ENCODE measurements at regions not wholly inside any gene's neighbourhood (a gene's known extent, or its start where the extent isn't known, plus 50 kb on each side); places are given as distances from the start of the nearest gene placed in this dataset.

- Histone ChIP-seq H3K36me3 (ENCODE audit: control insufficient read depth, insufficient read depth, low read length) (no peaks in the 10 kb centered on the region), H2BK15ac (ENCODE audit: low read depth, low read length) (no peak overlapping the region), H3K27ac (ENCODE audit: insufficient read depth, low read length) (no peak overlapping the region), H3K23ac (ENCODE audit: low read depth, low read length) (no peak overlapping the region), H2BK20ac (ENCODE audit: low read depth, low read length) (no peak overlapping the region), H3K56ac (ENCODE audit: extremely low read depth, insufficient read depth, low read length) (no peak overlapping the region), H3K9me3 (ENCODE audit: control insufficient read depth, insufficient read depth, low read length) (no peaks in the 10 kb centered on the region), H3K4me2 (ENCODE audit: low read depth, low read length) (no peak overlapping the region), H2BK120ac (ENCODE audit: low read depth, low read length) (no peak overlapping the region), H4K8ac (ENCODE audit: low read depth in 2 of 2, low read length in 2 of 2) (no peak overlapping the region), H3K9me1 (ENCODE audit: insufficient read depth, low read length) (no peaks in the 10 kb centered on the region), H2AK5ac (ENCODE audit: low read depth, low read length) (no peak overlapping the region), H4K20me1 (ENCODE audit: insufficient read depth, low read length) (no peaks in the 10 kb centered on the region), H4K91ac (ENCODE audit: insufficient read depth, low read depth, low read length) (no peak overlapping the region), H3K18ac (ENCODE audit: low read depth, low read length) (no peak overlapping the region), H3K4ac (ENCODE audit: low read depth, low read length) (no peak overlapping the region), H3K14ac (replicated peaks; ENCODE audit: low read depth, low read length) (no peak overlapping the region), H2AK9ac (replicated peaks; ENCODE audit: low read depth, low read length, poor library complexity) (no peak overlapping the region), H3K4me1 (ENCODE audit: control insufficient read depth, insufficient read depth, low read length) (no peaks in the 10 kb centered on the region), H3K4me3 (ENCODE audit: insufficient read depth, low read depth, low read length) (no peak overlapping the region), H3K27me3 (ENCODE audit: control insufficient read depth, insufficient read depth, low read length) (peaks cover 5% of the 10 kb centered on the region), H3K79me1 (ENCODE audit: low read depth in 1 of 2, low read length in 2 of 2) (no peaks in the 10 kb centered on the region), H2AFZ (replicated peaks; ENCODE audit: low read length, poor library complexity) (no peak overlapping the region), H2BK5ac (ENCODE audit: low read depth, low read length, poor library complexity, severe bottlenecking) (no peak overlapping the region), H3K9ac (ENCODE audit: low read depth, low read length) (no peak overlapping the region), H4K5ac (ENCODE audit: low read depth, low read length) (no peak overlapping the region)
- intact Hi-C loops (cut with micrococcal nuclease) = no loop called here
- in situ Hi-C loops (cut with MboI; ENCODE audit: low sequenced_read_pairs) = no loop called here
- TF ChIP-seq MAZ (IDR thresholded peaks at IDR 0.05; ENCODE audit: borderline replicate concordance, low read depth, low read length) (no peak), RFX5 (IDR thresholded peaks at IDR 0.05; ENCODE audit: low read depth, low read length) (no peak), BHLHE40 (IDR thresholded peaks at IDR 0.05; ENCODE audit: low read depth, low read length) (no peak), MXI1 (IDR thresholded peaks at IDR 0.05; ENCODE audit: borderline replicate concordance, low read depth, low read length) (no peak), MAFK (IDR thresholded peaks at IDR 0.05; ENCODE audit: low read depth, low read length) (no peak), USF2 (IDR thresholded peaks at IDR 0.05; ENCODE audit: low read depth, low read length) (no peak), ELK1 (IDR thresholded peaks at IDR 0.05; ENCODE audit: borderline replicate concordance, low read depth, low read length) (no peak), POLR2A (IDR thresholded peaks at IDR 0.05; ENCODE audit: low read depth, low read length) (no peak), CHD1 (IDR thresholded peaks at IDR 0.05; ENCODE audit: low read depth, low read length) (no peak), SMC3 (IDR thresholded peaks at IDR 0.05; ENCODE audit: low read depth, low read length) (no peak), FOS (IDR thresholded peaks at IDR 0.05; ENCODE audit: low read depth, low read length) (no peak), NFE2L2 (IDR thresholded peaks at IDR 0.05; ENCODE audit: low read depth, low read length) (no peak), CEBPB (IDR thresholded peaks at IDR 0.05; ENCODE audit: low read depth, low read length) (no peak), RAD21 (IDR thresholded peaks at IDR 0.05; ENCODE audit: low read length) (no peak), CTCF (conservative IDR thresholded peaks at IDR 0.05; ENCODE audit: low read depth, low read length) (no peak), RCOR1 (IDR thresholded peaks at IDR 0.05; ENCODE audit: insufficient replicate concordance, low read length) (no peak)
- WGBS, 2 experiments (ENCODE audit: extremely low coverage in 2 of 2, insufficient read length in 1 of 2) = no CpG with 5 or more reads among the region's 3 CpGs
- DNase-seq = no peak
- ChIA-PET CTCF (no interaction called here), POLR2A (ENCODE audit: unreplicated experiment) (no interaction called here)
- no TSS peak for BruUV-seq (replicated peaks)
- dilution Hi-C loops (cut with HindIII; ENCODE audit: low sequenced_read_pairs, unreplicated experiment) = no loop called here
- no peak for ATAC-seq (ENCODE audit: low read depth)
Measured at GRCh38 chr1:232260045-232260444, 369.9 kb downstream of the SIPA1L2 start.

All from IMR-90 (cell line).